Medulla oblongata (tissue), 1 donor: ENCODE measurements at regions not wholly inside any gene's neighbourhood (a gene's known extent, or its start where the extent isn't known, plus 50 kb on each side); places are given as distances from the start of the nearest gene placed in this dataset.

Source experiments
- DNase-seq: peaks from one replicate; pipeline ENCODE4 v3.0.0-alpha.2; 2015; ENCODE audit errors: extremely low spot score

DNA sequence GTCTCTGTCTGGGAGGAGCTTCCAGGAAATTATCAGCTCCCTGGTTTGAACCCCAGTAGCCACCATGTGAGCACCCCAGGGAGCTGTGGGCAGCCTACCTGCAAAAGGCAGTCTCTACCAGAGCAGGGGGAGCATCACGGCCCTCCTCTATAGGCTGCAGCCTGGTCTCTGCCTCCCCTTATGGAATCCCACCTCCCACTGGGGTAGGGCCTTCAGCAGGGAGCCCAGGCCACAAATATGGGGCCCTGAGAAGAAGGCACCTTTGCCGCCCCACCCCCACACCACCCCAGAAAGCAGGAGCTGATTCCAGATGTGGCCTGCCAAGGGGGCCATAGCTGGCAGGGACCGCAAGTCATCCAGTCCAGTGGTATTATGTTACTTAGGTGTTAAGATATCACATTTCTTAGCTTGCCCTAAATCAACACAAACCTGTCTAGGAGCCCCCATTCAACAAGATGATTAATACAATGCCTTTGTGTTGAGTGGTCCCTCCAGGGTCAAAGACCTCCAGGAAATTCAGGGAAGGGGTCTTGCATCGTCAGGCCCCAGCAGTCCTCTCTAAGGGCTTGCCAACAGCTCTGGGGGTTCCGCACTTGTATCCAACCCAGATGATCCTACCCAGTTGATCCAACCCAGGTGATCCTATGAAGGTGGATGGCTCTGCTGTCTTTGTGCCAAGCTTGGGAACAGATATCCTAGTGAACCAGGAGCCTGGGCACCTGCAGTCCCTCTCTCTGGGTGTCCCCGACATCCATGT, 114.9 kb downstream of the OAT start:
- DNase-seq, result no peak

- no peak for DNase-seq
Measured at GRCh38 chr10:124302951-124303505, 115.7 kb downstream of the OAT start.

DNA sequence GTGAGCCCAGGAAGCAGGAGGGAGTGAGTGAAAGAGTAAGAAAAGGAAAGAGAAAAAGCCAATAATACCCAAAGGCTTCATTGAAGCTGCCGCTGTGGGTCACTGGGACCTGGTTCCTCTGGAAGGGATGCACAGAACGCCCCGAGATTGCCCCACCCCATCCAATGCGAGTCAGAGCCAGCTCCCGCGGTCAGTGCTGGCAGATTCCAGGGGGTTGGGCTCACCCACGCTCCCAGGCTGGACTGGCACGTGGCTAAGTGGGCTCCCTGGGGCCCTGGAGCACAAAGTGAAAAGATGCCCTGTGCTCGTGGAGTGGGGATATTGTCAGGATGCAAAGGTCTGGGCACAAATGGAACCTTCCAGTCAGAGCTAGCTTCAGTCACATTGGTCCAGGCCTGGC, 117.0 kb downstream of the OAT start:
- DNase-seq, result no peak

DNA sequence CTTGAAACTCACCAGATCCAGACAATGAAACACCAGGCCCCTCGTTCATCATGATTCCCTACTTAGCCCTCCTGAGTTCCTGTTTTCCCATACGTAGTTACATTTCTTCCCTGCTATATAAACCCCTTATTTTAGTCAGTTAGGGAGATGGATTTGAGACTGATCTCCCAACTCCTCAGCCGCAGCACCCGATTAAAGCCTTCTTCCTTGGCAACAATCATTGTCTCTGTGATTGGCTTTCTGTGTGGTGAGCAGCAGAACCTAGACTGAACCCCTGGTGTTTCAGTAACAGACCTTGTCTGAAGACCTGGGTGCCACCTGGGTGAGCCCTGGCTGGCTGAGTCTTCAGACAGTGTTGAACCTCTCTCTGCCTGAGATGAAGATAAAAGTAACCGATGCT, 118.0 kb downstream of the OAT start:
- no peak for DNase-seq

DNA sequence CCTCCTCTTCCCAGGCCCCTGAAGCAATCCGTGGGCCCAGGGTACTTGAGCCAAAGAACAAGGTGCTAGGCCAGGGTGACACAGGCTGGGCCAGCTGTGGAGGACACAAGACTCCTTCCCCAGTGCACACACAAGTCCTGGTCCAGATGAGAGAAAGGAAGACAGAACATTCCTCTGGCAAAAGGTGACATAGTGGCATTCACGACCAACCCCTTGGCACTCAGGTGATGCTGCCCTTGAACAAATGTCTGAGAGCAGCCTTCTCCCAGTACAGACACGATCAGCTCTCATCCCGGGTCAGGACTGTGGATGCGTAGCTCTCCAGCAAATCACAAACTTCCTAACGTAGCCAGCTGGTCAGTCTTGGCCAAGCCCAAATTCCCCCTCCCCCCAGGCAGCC, 118.5 kb downstream of the OAT start:
- no peak for DNase-seq

- DNase-seq, result no peak
Measured at GRCh38 chr10:124299696-124300095, 119.0 kb downstream of the OAT start.

DNA sequence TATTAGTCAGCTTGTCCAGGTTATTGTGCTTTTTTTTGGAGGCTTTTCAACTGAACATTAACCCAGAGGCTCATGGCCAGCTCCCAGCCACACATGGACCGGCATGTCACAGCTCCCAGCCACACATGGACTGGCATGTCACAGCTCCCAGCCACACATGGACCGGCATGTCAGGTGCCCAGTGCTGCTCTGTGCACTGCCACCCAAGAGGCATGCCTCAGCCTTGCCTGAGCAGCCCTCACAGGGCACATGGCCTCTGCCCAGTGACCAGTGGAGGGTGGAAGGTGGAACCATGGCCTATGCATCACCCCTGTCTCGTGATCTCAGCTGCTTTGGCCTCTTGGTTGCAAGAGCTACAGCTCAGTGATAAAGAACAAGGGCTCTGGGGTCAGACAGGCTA, 119.8 kb downstream of the OAT start:
- DNase-seq, result no peak

- DNase-seq, result no peak
Measured at GRCh38 chr10:124296813-124297788, 121.6 kb downstream of the OAT start.

- no peak for DNase-seq
Measured at GRCh38 chr10:124296121-124296812, 122.5 kb downstream of the OAT start.

DNA sequence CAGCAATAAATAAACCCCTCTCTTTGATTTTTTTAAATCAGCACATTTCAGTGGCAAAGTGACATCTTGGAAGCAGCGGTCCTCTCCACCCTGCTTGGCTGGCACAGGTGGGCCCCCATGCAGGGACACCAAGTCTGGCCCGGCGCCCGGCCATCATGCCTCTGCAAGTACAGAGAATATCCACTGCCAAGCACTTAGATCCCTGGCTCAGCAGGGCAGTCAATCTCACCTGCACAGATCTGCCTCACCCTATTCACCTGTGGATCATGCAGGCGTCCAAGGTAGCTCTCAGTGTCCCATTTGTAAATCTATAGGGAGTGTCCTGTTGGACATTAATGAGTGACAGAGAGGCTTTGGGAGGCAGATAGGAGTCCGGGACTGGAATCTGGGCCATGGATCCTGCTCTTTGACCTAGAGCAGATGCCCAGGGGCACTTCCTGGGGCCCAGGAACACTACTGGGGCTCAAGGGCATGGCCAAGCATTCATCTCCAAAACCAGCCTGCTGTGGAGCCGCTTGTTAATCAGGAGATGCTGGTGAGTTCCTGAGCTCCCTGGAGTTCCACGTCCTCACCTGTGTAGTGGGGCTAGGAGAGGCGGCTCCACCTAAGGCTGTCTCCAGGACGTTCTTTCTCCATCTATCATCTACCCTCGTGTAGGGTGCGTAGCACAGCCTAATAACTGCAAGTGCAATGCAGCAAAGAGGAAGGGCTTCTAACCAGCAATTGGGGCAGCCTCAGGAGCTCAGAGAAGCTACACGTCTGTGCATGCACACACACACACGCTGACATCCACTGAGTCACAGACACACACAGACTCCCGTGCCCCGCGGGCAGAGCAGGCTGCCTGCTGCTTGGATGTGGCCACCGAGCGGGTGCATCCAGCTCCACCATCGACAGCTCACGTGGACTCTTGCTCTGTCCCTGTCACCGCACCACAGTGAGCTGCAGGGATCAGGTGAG, 123.6 kb downstream of the OAT start:
- no peak for DNase-seq

DNA sequence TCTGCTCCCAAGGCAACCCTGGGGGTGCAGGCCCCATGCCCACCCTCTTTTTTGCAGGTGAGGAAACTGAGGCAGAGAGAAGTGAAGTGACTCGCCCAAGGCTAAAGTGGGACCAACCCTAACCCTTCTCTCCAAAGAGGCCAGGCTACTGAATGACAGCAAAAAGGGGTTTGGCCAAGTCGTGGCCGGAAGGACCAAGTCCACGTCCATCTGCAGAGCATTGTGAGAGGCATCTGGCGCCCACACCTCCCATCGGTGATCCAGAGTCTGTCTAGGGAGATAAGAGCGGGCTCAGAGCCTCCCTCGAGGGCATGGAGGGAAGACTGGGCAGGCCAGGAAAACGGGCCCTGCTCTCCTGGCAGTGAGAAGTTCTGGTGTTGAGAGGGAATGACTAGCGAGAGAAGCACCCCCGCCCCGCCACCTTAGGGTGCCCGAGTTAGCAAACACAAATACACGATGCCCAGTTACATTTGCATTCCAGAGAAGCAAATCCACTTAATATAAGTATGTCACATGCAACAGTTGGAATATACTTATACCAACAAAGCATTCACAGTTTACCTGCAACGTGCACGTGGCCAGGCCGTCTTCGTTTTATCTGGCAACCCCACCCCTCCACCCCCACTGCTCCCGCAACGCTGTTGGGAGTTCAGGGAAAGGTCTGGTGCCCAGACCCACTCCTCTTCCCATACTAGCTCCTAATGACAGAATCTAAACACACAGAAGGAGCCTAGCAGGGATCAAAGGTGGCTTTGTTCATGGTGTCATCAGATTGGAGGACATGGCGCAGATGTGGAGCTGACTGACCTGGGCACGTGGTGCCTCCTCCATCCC, 124.9 kb downstream of the OAT start:
- no peak for DNase-seq

DNA sequence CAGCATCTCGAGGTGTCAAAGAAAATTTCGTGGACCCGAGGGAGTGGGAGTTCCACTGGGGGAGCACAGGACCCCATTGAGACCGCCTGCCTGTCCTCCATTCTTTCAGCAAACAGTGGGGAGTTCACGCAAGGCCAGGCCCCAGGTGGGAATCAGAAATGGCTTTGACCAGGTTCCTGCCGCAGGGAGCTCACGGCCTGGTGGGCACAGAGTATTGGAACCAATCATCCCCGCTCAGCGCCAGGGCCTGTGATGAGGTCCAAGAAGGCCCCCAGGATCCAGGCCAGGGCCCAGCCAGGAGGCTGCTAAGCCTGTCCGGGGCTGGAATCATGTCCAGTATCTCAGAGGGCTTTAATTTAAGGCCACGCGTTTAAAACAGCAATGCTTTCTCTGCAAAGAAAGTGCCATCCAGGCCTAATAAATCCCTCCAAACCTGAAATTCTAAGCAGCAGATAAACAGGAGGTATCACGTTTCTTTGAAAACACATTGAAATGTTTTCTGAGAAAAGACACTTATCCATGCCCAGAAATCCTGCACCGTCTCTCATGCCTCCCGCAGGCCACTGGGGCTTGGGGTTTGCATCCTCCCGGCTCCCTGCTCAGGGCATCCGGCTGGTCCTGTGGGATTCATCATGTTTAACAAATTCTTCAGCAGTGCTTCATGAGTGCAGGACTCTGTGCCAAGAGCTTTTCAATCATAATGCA, 125.7 kb downstream of the OAT start:
- no peak for DNase-seq

GRCh38 chr10:124291001-124291701, 127.6 kb downstream of the OAT start:
- peak; percentile 59 for DNase-seq

- peak; percentile 23 for DNase-seq
Measured at GRCh38 chr10:124289851-124290795, 128.6 kb downstream of the OAT start.

GRCh38 chr10:124288928-124289850, 129.5 kb downstream of the OAT start:
- no peak for DNase-seq

DNA sequence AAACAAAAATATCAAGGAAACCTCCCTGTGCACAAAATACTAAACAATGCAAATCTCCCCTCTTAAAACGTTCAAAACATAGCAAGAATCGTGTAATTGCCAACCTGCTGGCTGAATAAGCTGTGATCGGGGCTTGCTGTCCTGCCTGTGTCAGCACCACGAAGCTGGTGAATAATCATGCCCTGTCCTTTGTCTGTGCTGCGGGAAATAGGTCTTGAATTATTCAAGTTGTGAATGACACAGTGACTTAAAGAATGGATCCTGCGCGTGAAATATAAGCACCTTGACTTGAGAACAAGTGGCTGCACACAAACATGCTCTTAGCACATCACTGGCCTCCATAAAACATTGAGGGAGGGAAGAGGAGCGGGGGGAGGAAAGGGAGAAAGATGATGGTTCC, 130.2 kb downstream of the OAT start:
- no peak for DNase-seq
